ENCODE measurements at regions not wholly inside any gene's neighbourhood (a gene's known extent, or its start where the extent isn't known, plus 50 kb on each side); places are given as distances from the start of the nearest gene placed in this dataset.
"Not testable (repeated sequence)": the region's sequence is repeated elsewhere in the genome, so short reads cannot be mapped to it uniquely, and the experiment has no call there.

- not testable (repeated sequence) for DNase-seq (ENCODE audit: low spot score)
Measured at GRCh38 chr6:71360556-71361335, 72.1 kb downstream of the OGFRL1 start.

- no peak for DNase-seq (ENCODE audit: low spot score)
Measured at GRCh38 chr6:71364889-71365542, 76.4 kb downstream of the OGFRL1 start.

- no peak for DNase-seq (ENCODE audit: low spot score)
Measured at GRCh38 chr6:71367756-71368155, 79.1 kb downstream of the OGFRL1 start.

DNA sequence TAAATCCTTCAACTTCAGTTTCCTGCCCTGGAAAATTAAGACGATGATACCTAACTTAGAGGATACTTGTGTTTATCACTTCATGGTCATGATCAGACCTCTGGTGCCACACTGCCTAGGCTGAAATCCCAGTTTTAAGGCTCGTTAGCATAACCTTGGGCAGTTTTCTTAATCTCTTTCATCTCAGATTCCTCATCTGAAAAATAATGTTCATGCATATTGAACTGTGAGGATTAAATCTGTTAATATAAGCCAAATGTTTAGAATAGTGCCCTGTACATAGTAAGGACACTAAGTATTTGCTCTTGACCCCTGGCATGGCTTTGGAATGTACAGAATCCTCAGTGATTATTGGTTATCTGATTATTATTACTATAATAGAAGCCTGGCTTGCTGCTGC, 79.7 kb downstream of the OGFRL1 start:
- DNase-seq (ENCODE audit: low spot score), result no peak

GRCh38 chr6:71371559-71371958, 82.9 kb downstream of the OGFRL1 start:
- no peak for DNase-seq (ENCODE audit: low spot score)

GRCh38 chr6:71373943-71374342, 85.3 kb downstream of the OGFRL1 start:
- DNase-seq (ENCODE audit: low spot score), result no peak

GRCh38 chr6:71375676-71376075, 87.1 kb downstream of the OGFRL1 start:
- no peak for DNase-seq (ENCODE audit: low spot score)

DNA sequence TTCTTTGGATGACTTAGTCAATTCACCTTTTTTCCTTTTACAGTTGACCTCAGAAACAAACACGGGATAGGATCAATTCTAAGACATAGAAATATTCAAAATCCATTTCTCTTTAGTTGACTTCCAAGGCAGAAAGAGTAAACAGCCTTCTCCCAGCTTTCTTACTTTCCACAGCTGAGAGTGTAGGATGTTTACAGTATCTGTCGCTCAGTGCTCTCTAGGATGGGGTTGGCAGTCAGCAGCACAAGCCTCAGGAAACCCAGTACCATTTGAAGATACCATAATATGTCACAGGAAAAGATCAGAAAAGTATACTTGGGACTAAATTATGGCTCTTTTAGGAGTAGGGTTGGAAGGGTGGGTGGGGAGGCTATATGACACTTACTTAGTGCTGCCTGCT, 88.2 kb downstream of the OGFRL1 start:
- DNase-seq (ENCODE audit: low spot score), result no peak

GRCh38 chr6:71383476-71383875, 94.9 kb downstream of the OGFRL1 start:
- no peak for DNase-seq (ENCODE audit: low spot score)

- DNase-seq (ENCODE audit: low spot score), result peak; percentile 1
Measured at GRCh38 chr6:71383901-71384489, 95.4 kb downstream of the OGFRL1 start.

- DNase-seq (ENCODE audit: low spot score), result no peak
Measured at GRCh38 chr6:71385111-71385822, 96.7 kb downstream of the OGFRL1 start.

- DNase-seq (ENCODE audit: low spot score), result no peak
Measured at GRCh38 chr6:71386215-71386614, 97.6 kb downstream of the OGFRL1 start.

DNA sequence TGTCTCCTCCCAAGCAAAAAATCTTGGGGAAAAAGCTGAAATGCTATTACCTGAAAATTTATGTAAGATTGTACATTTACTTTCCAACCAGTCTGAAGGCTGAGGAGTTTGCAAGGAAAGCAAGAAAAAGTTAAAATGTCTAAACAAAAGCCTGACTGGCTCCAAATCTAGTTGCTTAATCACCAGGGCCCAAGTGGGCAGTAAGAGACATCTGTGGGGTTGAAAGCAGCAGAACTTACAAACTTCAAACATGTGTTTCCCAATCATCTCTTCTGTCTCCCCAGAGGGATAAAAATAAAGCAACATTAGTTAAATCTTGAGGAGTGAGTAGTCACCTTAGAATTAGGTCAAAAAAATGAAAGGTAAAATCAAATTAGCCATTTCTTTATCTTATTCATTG, 98.6 kb downstream of the OGFRL1 start:
- DNase-seq (ENCODE audit: low spot score), result no peak

GRCh38 chr6:71388068-71388744, 99.6 kb downstream of the OGFRL1 start:
- DNase-seq (ENCODE audit: low spot score), result no peak

DNA sequence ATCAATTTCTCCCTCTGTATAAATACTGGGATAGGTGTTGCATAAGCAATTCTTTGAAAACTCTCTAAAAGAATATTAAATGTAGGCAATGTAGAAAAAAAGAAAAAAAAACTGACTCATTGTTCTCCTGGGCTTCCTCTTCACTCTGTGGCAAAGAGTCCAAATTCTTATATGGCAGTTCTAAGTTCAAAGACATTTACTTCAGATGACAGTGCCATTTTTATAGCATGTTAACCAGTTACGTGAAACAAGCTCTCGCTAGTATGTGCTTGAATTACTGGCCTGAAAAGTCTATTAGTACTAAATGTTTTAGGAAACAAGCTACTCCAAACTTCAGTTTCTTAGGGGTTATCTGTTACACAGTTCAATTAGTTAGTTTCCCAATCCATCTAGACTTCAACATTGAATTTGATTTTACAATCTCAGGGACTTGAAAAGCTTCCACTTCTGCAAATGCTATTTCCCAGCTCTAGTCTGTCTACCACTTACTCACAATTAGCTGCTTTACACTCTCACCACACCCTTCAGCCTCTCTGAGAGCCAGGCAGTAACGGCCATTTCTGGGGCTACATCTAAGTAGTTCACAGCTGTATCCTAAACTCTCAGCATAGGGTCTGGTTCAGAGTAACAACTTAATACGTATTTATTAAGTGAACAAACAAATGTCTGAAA, 100.4 kb downstream of the OGFRL1 start:
- DNase-seq (ENCODE audit: low spot score), result no peak

GRCh38 chr6:71391126-71391525, 102.5 kb downstream of the OGFRL1 start:
- DNase-seq (ENCODE audit: low spot score), result no peak

DNA sequence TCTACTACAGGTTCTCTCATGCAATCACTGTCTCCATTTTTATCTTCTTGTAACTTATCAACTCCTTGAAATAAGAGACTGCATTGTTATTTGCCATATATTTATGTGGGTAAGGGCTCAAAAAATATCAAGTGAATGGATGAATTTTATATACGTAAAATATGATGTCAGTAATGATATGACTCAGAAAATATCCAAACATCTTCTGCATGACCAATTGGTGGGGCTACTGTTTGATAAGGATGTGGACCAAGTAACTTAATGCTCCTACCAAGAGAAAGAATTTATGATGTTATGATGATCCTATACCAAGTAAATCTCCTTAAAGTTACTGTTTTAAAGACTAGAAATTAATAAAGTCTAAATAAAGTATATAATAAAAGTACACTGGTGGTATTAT, 103.7 kb downstream of the OGFRL1 start:
- DNase-seq (ENCODE audit: low spot score), result no peak

DNA sequence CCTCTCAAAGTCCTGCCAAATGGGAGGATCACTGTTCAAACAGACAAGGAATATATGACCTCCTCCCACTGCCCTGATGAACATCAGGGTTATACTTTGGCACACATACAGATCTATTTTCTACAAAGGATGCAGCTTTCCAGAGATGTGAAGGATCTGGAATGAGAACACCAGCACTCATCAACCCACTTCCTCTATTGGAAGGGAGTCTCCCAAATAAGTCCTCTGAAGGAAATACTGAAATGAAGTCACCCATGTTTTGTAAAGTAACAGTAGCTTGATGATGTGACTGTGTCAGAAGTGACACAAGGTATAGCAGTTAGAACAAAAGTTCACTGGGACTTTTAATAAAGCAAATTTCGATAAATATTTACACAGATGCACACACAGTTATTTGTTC, 104.9 kb downstream of the OGFRL1 start:
- DNase-seq (ENCODE audit: low spot score), result no peak

DNA sequence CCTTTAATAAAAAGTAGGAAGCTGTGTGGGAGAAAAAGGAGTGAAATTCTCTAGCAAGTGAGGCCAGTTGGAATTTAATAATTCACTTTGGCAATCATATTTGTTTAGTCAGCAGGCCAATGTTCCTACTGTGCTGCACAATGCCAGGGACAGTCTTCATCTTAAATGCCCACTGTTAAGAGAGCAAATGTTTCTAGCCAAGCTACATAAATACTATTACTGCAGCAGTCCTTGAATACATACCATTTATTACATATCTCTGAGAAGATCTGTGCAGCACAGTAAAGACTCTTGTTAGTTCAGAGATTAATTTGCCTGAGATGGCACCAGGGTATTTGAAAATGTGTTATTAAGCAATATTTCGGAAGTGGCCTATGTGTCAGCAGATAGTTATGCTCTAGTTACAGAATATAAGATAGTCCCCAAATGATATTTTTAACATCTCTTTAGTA, 105.4 kb downstream of the OGFRL1 start:
- DNase-seq (ENCODE audit: low spot score), result no peak

GRCh38 chr6:71394926-71395325, 106.3 kb downstream of the OGFRL1 start:
- DNase-seq (ENCODE audit: low spot score), result no peak

DNA sequence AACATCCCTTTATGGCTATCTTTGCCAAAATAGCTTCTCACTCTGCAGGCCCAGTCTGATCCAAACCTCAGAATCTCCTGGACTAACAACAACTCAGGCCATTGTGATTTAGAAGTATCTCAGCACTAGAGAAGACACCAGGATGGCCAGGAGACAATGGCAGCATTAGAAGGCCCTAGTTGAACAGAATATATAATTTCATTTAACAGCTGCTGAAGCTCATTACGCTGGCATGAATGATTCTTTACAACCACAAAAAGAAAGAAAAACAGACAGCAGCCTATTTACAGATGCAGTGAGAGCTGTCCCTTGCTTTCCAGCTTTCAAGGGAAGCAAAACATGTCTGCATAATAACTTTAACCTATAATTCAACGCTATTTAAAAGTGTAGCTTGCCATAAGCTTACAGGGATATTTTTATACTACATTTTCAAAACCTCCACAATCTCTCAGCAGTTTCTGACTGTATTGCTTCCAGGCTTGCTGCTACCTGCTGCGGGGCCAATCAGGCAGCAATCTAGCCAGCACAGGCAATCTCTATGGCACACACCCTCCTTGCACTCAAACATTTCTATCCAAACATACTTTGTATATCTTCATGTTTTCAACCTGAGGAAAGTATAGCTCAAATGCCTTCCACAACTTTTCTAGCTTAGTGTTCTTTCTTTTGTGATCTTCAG, 107.3 kb downstream of the OGFRL1 start:
- no peak for DNase-seq (ENCODE audit: low spot score)

All from CD4-positive, alpha-beta T cell treated with Interleukin-15 for 4 hours (primary cell).